WI38 (cell line): ENCODE measurements at regions not wholly inside any gene's neighbourhood (a gene's known extent, or its start where the extent isn't known, plus 50 kb on each side); places are given as distances from the start of the nearest gene placed in this dataset.

Source experiments
- H3K4me3 ChIP-seq: 2 replicates; pipeline ENCODE4 v1.5.1; 2011; ENCODE audit warnings: low read depth, mild to moderate bottlenecking, control low read depth, low read length
- CTCF ChIP-seq: IDR thresholded peaks from 2 replicates; pipeline ENCODE4 v1.5.1; 2012; ENCODE audit warnings: low read depth, mild to moderate bottlenecking, control low read depth, low read length

- TF ChIP-seq CTCF, result no peak
- no peak overlapping the region for H3K4me3 ChIP-seq
These were observed 201.4 kb downstream of the IBTK start for GRCh38 chr6:82045965-82046756.

- TF ChIP-seq CTCF, result peak; percentile 84
- H3K4me3 ChIP-seq, result no peak overlapping the region
These were observed 206.9 kb downstream of the IBTK start for GRCh38 chr6:82040405-82041221.

GRCh38 chr6:82038631-82039030 is 208.9 kb downstream of the IBTK start:
- TF ChIP-seq CTCF, result no peak
- no peak overlapping the region for H3K4me3 ChIP-seq

GRCh38 chr6:82035526-82035925 is 212.0 kb downstream of the IBTK start:
- H3K4me3 ChIP-seq, result no peak overlapping the region
- no peak for TF ChIP-seq CTCF

- no peak for TF ChIP-seq CTCF
- no peak overlapping the region for H3K4me3 ChIP-seq
These were observed 213.8 kb downstream of the IBTK start for GRCh38 chr6:82033631-82034211.

- no peak for TF ChIP-seq CTCF
- H3K4me3 ChIP-seq, result no peak overlapping the region
These were observed 215.1 kb downstream of the IBTK start for GRCh38 chr6:82032444-82032843.
